Body of pancreas (tissue), 4 donors: ENCODE measurements at regions not wholly inside any gene's neighbourhood (a gene's known extent, or its start where the extent isn't known, plus 50 kb on each side); places are given as distances from the start of the nearest gene placed in this dataset.

ENCODE experiments used
- POLR2A ChIP-seq, 3 donors: fragments of 450-650 bp; IDR thresholded peaks; one replicate each; pipeline ENCODE4 v1.6.1; 2016; ENCODE audit warnings: antibody characterized with exemption in 3 of 3, mild to moderate bottlenecking in 2 of 3
- TF ChIP-seq, protein P1 (sequence below), 7 experiments: fragments of 450-650 bp in 4 of 7; fragments of 200-600 bp in 3 of 7; sonication (generic) in 3 of 7; IDR thresholded peaks; one replicate each; pipeline ENCODE4 v1.5.1; 2016 to 2019; ENCODE audit warnings: antibody characterized with exemption in 7 of 7

GRCh38 chr9:108607607-108608006, 248.2 kb downstream of the ACTL7B start:
- TF ChIP-seq, protein P1, sequence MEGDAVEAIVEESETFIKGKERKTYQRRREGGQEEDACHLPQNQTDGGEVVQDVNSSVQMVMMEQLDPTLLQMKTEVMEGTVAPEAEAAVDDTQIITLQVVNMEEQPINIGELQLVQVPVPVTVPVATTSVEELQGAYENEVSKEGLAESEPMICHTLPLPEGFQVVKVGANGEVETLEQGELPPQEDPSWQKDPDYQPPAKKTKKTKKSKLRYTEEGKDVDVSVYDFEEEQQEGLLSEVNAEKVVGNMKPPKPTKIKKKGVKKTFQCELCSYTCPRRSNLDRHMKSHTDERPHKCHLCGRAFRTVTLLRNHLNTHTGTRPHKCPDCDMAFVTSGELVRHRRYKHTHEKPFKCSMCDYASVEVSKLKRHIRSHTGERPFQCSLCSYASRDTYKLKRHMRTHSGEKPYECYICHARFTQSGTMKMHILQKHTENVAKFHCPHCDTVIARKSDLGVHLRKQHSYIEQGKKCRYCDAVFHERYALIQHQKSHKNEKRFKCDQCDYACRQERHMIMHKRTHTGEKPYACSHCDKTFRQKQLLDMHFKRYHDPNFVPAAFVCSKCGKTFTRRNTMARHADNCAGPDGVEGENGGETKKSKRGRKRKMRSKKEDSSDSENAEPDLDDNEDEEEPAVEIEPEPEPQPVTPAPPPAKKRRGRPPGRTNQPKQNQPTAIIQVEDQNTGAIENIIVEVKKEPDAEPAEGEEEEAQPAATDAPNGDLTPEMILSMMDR (IDR thresholded peaks at IDR 0.05): no peak
- TF ChIP-seq POLR2A (IDR thresholded peaks at IDR 0.05): no peak
